ENCODE measurements at regions not wholly inside any gene's neighbourhood (a gene's known extent, or its start where the extent isn't known, plus 50 kb on each side); places are given as distances from the start of the nearest gene placed in this dataset.
"Not testable (repeated sequence)": the region's sequence is repeated elsewhere in the genome, so short reads cannot be mapped to it uniquely, and the experiment has no call there.

GRCh38 chr10:18829259-18829658, 170.0 kb downstream of the ARL5B start:
- Histone ChIP-seq H3K27ac (ENCODE audit: low read length) (peak overlapping the region; percentile 86), H3K4me3 (ENCODE audit: low read length) (no peak overlapping the region), H3K9me2 (ENCODE audit: insufficient read depth, low read length) (no peaks in the 10 kb centered on the region), H3K79me2 (replicated peaks; ENCODE audit: insufficient read depth, low read length) (no peaks in the 10 kb centered on the region), H3K27me3 (ENCODE audit: insufficient read depth, low read depth, low read length) (no peaks in the 10 kb centered on the region), H3K4me2 (ENCODE audit: low read length) (peak overlapping the region; percentile 31), H3K9ac (ENCODE audit: low read length) (peak overlapping the region; percentile 44), H3K36me3 (ENCODE audit: insufficient read depth, low read length) (no peaks in the 10 kb centered on the region), H3K9me3 (ENCODE audit: low read length) (no peaks in the 10 kb centered on the region), H2AFZ (ENCODE audit: low read depth, low read length) (no peak overlapping the region), H4K20me1 (ENCODE audit: insufficient read depth) (no peaks in the 10 kb centered on the region), H3F3A (ENCODE audit: insufficient read depth, low read length, poor library complexity, severe bottlenecking) (peaks cover 11% of the 10 kb centered on the region)
- TF ChIP-seq SMC3 (conservative IDR thresholded peaks at IDR 0.05; ENCODE audit: poor library complexity) (no peak), EP300 (conservative IDR thresholded peaks at IDR 0.05; ENCODE audit: poor library complexity, severe bottlenecking) (peak; percentile 96), REST (IDR thresholded peaks at IDR 0.05; ENCODE audit: borderline replicate concordance) (peak; percentile 85), TAF1 (IDR thresholded peaks at IDR 0.05; ENCODE audit: low read depth) (no peak), POLR2AphosphoS5 (IDR thresholded peaks at IDR 0.05) (peak; percentile 92)

GRCh38 chr10:18830277-18830676, 171.0 kb downstream of the ARL5B start:
- no peaks in the 10 kb centered on the region for H3K9me3 ChIP-seq (ENCODE audit: low read length)
- H4K20me1 ChIP-seq (ENCODE audit: insufficient read depth), result no peaks in the 10 kb centered on the region
- H3K4me2 ChIP-seq (ENCODE audit: low read length), result no peak overlapping the region
- H3F3A ChIP-seq (ENCODE audit: insufficient read depth, low read length, poor library complexity, severe bottlenecking), result peaks cover 11% of the 10 kb centered on the region
- no peaks in the 10 kb centered on the region for H3K9me2 ChIP-seq (ENCODE audit: insufficient read depth, low read length)
- H3K36me3 ChIP-seq (ENCODE audit: insufficient read depth, low read length), result no peaks in the 10 kb centered on the region
- no peak for TF ChIP-seq CTCF (IDR thresholded peaks at IDR 0.05; ENCODE audit: poor library complexity, severe bottlenecking)
- peak; percentile 63 for TF ChIP-seq REST (IDR thresholded peaks at IDR 0.05; ENCODE audit: borderline replicate concordance)
- peak; percentile 71 for TF ChIP-seq POLR2AphosphoS5 (IDR thresholded peaks at IDR 0.05)
- no peak for TF ChIP-seq MXI1 (conservative IDR thresholded peaks at IDR 0.05; ENCODE audit: poor library complexity, severe bottlenecking)
- TF ChIP-seq EP300 (conservative IDR thresholded peaks at IDR 0.05; ENCODE audit: poor library complexity, severe bottlenecking), result peak; percentile 95
- TF ChIP-seq TAF1 (IDR thresholded peaks at IDR 0.05; ENCODE audit: low read depth), result no peak
- H3K4me3 ChIP-seq (ENCODE audit: low read length), result peak overlapping the region; percentile 44
- no peak overlapping the region for H2AFZ ChIP-seq (ENCODE audit: low read depth, low read length)
- H3K27ac ChIP-seq (ENCODE audit: low read length), result peak overlapping the region; percentile 86
- H3K27me3 ChIP-seq (ENCODE audit: insufficient read depth, low read depth, low read length), result no peaks in the 10 kb centered on the region
- peak overlapping the region; percentile 44 for H3K9ac ChIP-seq (ENCODE audit: low read length)
- H3K79me2 ChIP-seq (replicated peaks; ENCODE audit: insufficient read depth, low read length), result no peaks in the 10 kb centered on the region

- H3K9ac ChIP-seq (ENCODE audit: low read length); H3K79me2 ChIP-seq (replicated peaks; ENCODE audit: insufficient read depth, low read length); H4K20me1 ChIP-seq (ENCODE audit: insufficient read depth); H3K9me2 ChIP-seq (ENCODE audit: insufficient read depth, low read length); H3K9me3 ChIP-seq (ENCODE audit: low read length); H2AFZ ChIP-seq (ENCODE audit: low read depth, low read length); H3K36me3 ChIP-seq (ENCODE audit: insufficient read depth, low read length); H3F3A ChIP-seq (ENCODE audit: insufficient read depth, low read length, poor library complexity, severe bottlenecking); H3K4me2 ChIP-seq (ENCODE audit: low read length); H3K27ac ChIP-seq (ENCODE audit: low read length); H3K4me3 ChIP-seq (ENCODE audit: low read length); H3K27me3 ChIP-seq (ENCODE audit: insufficient read depth, low read depth, low read length): not testable (repeated sequence)
Measured at GRCh38 chr10:18856623-18857022, 192.0 kb upstream of the MALRD1 start.
